Parathyroid adenoma (tissue), 2 donors: ENCODE measurements at regions not wholly inside any gene's neighbourhood (a gene's known extent, or its start where the extent isn't known, plus 50 kb on each side); places are given as distances from the start of the nearest gene placed in this dataset.

Experiments
- H2AFZ ChIP-seq: fragments of 300-600 bp; sonication (generic); one replicate; pipeline ENCODE4 v1.7.0; 2017; ENCODE audit warnings: antibody characterized with exemption, mild to moderate bottlenecking
- H3K27ac ChIP-seq: fragments of 300-600 bp; sonication (generic); one replicate; pipeline ENCODE4 v1.7.0; 2017
- H3K27me3 ChIP-seq: fragments of 300-600 bp; sonication (generic); one replicate; pipeline ENCODE4 v1.7.0; 2017; ENCODE audit warnings: low read length; ENCODE audit not compliant: control insufficient read depth, insufficient read depth
- H3K36me3 ChIP-seq: fragments of 300-600 bp; sonication (generic); one replicate; pipeline ENCODE4 v1.7.0; 2017; ENCODE audit warnings: low read length; ENCODE audit not compliant: control insufficient read depth, insufficient read depth
- H3K4me1 ChIP-seq: fragments of 300-600 bp; sonication (generic); one replicate; pipeline ENCODE4 v1.7.0; 2017; ENCODE audit warnings: control low read depth
- H3K4me2 ChIP-seq: fragments of 300-600 bp; sonication (generic); one replicate; pipeline ENCODE4 v1.7.0; 2017; ENCODE audit warnings: low read length
- H3K4me3 ChIP-seq: fragments of 300-600 bp; sonication (generic); one replicate; pipeline ENCODE4 v1.7.0; 2017; ENCODE audit warnings: low read depth, low read length
- H3K79me2 ChIP-seq: fragments of 300-600 bp; sonication (generic); one replicate; pipeline ENCODE4 v1.7.0; 2017; ENCODE audit warnings: control low read depth
- H3K9ac ChIP-seq: fragments of 300-600 bp; sonication (generic); one replicate; pipeline ENCODE4 v1.7.0; 2017; ENCODE audit warnings: mild to moderate bottlenecking
- H3K9me3 ChIP-seq: fragments of 300-600 bp; sonication (generic); one replicate; pipeline ENCODE4 v1.7.0; 2017; ENCODE audit warnings: low read length; ENCODE audit not compliant: control insufficient read depth
- TF ChIP-seq, protein P1 (sequence below): fragments of 300-600 bp; sonication (generic); IDR thresholded peaks from one replicate; pipeline ENCODE4 v1.7.0; 2017; ENCODE audit warnings: antibody characterized with exemption, mild to moderate bottlenecking
- donor health status: primary hyperparathyroidism.

DNA sequence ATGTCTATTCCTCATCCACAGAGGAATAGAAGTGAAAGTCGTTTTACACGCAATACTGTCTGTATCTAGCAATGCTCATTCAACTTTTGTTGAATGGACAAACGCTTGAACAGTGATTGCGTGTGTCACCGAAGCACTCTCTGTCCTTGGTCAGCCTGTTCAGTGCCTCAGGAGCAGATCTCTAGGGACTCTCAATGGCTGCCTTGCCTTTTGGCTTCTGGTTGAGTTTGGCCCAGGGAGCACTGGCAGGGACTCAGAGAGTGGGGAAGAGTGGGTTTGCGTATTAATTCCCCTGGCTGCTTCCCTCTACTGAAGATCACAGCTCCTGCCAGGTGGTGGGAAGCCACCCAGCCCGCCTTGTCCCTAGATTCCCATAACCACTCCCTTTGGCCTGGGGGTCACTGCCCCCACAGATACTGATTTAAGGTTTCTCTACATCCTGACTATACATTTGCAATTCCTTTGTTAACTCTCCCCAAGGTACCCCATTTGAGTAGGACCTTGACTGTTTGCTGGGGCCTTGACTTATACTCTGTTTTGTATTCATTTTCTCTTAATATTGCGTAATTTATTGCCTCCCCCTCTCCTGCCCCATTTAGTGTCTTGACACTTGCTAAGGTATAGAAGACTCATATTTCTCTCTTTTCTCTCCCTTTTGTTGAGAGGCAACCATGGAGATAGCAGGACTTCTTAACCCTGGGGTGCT, 61.7 kb upstream of the USP24 start:
- Histone ChIP-seq H3K36me3 (no peaks in the 10 kb centered on the region), H3K27ac (no peak overlapping the region), H3K9ac (no peak overlapping the region), H3K4me3 (no peak overlapping the region), H3K79me2 (no peaks in the 10 kb centered on the region), H3K4me2 (no peak overlapping the region), H3K4me1 (no peaks in the 10 kb centered on the region), H3K9me3 (no peaks in the 10 kb centered on the region), H3K27me3 (no peaks in the 10 kb centered on the region), H2AFZ (no peak overlapping the region)
- TF ChIP-seq, protein P1, sequence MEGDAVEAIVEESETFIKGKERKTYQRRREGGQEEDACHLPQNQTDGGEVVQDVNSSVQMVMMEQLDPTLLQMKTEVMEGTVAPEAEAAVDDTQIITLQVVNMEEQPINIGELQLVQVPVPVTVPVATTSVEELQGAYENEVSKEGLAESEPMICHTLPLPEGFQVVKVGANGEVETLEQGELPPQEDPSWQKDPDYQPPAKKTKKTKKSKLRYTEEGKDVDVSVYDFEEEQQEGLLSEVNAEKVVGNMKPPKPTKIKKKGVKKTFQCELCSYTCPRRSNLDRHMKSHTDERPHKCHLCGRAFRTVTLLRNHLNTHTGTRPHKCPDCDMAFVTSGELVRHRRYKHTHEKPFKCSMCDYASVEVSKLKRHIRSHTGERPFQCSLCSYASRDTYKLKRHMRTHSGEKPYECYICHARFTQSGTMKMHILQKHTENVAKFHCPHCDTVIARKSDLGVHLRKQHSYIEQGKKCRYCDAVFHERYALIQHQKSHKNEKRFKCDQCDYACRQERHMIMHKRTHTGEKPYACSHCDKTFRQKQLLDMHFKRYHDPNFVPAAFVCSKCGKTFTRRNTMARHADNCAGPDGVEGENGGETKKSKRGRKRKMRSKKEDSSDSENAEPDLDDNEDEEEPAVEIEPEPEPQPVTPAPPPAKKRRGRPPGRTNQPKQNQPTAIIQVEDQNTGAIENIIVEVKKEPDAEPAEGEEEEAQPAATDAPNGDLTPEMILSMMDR, result no peak

DNA sequence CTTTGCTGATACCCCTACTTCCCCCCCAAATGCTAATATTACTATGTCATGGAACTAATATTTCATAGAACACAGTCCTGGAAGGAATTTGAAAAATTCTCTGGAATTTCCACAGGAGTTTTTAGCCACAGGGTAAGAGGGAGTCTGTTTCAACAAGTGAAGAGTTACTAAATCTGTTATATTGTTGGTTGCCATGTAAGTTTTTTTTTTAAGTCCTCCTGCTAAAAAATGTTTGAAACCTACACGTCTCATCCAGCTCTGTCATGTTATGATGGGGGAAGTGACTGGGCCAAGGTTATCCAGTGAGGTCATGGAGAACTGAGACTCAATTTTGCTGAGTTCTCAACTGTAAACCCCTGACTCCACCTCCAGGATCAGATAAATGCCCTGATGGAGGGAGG, 60.8 kb upstream of the USP24 start:
- Histone ChIP-seq H3K9me3 (no peaks in the 10 kb centered on the region), H3K9ac (no peak overlapping the region), H3K4me1 (no peaks in the 10 kb centered on the region), H3K4me2 (no peak overlapping the region), H3K4me3 (no peak overlapping the region), H3K27ac (no peak overlapping the region), H2AFZ (no peak overlapping the region), H3K79me2 (no peaks in the 10 kb centered on the region), H3K27me3 (no peaks in the 10 kb centered on the region), H3K36me3 (no peaks in the 10 kb centered on the region)
- TF ChIP-seq, protein P1, result no peak

GRCh38 chr1:55275151-55275748, 60.1 kb upstream of the USP24 start:
- Histone ChIP-seq H2AFZ (no peak overlapping the region), H3K36me3 (no peaks in the 10 kb centered on the region), H3K9me3 (no peaks in the 10 kb centered on the region), H3K4me1 (no peaks in the 10 kb centered on the region), H3K27ac (no peak overlapping the region), H3K4me3 (no peak overlapping the region), H3K79me2 (no peaks in the 10 kb centered on the region), H3K4me2 (no peak overlapping the region), H3K27me3 (no peaks in the 10 kb centered on the region), H3K9ac (no peak overlapping the region)
- TF ChIP-seq, protein P1, result no peak

DNA sequence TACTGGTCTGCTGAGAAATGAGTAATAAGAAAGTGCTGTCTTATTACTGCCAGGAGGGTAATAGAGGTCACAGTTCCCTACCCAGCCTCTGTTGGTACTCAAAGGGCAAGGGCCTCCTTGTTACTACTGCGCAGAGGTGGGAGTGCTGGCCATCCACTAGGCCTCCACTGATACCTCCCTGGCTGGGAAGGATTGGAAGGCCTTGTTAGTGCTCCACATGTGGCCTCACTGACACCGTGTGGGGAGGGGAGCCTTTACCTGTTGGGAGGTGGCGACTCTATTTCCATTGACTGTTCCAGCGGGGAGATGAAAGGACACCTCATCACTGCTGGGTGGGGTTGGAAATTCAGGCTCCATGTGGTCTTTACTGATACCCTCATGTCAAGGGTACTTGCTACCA, 57.8 kb upstream of the USP24 start:
- TF ChIP-seq, protein P1, result no peak
- H3K4me1 ChIP-seq, result no peaks in the 10 kb centered on the region
- H3K27ac ChIP-seq, result no peak overlapping the region
- H3K4me3 ChIP-seq, result no peak overlapping the region
- H2AFZ ChIP-seq, result no peak overlapping the region
- H3K27me3 ChIP-seq, result no peaks in the 10 kb centered on the region
- no peaks in the 10 kb centered on the region for H3K36me3 ChIP-seq
- no peak overlapping the region for H3K9ac ChIP-seq
- H3K79me2 ChIP-seq, result no peaks in the 10 kb centered on the region
- no peaks in the 10 kb centered on the region for H3K9me3 ChIP-seq
- no peak overlapping the region for H3K4me2 ChIP-seq
